Gastrocnemius medialis (tissue), 4 donors: ENCODE measurements at regions not wholly inside any gene's neighbourhood (a gene's known extent, or its start where the extent isn't known, plus 50 kb on each side); places are given as distances from the start of the nearest gene placed in this dataset.

Source experiments
- CTCF ChIP-seq, 5 experiments: fragments of 450-650 bp in 3 of 5; fragments of 200-600 bp in 2 of 5; sonication (generic) in 2 of 5; IDR thresholded peaks in 4 of 5; conservative IDR thresholded peaks in 1 of 5; 1 replicate in 4 of 5; 2 replicates in 1 of 5; pipeline ENCODE4 v1.5.1; 2016 to 2019; ENCODE audit warnings: antibody characterized with exemption in 5 of 5, mild to moderate bottlenecking in 3 of 5, moderate library complexity in 3 of 5
- POLR2A ChIP-seq, 2 donors: fragments of 450-650 bp; IDR thresholded peaks; one replicate each; pipeline ENCODE4 v1.6.1; 2017; ENCODE audit warnings: antibody characterized with exemption in 2 of 2, mild to moderate bottlenecking in 2 of 2, moderate library complexity in 2 of 2

- TF ChIP-seq CTCF (IDR thresholded peaks at IDR 0.05 in 4 of 5, conservative IDR thresholded peaks at IDR 0.05 in 1 of 5) (no peak), POLR2A (IDR thresholded peaks at IDR 0.05) (no peak)
Measured at GRCh38 chr6:158257781-158258180, 54.5 kb upstream of the TULP4 start.
